HFF-Myc (cell line): ENCODE measurements at regions not wholly inside any gene's neighbourhood (a gene's known extent, or its start where the extent isn't known, plus 50 kb on each side); places are given as distances from the start of the nearest gene placed in this dataset.

ENCODE experiments used
- DNase-seq: peaks from one replicate; pipeline ENCODE4 v3.0.0-alpha.2; 2011; ENCODE audit warnings: low read depth; ENCODE audit errors: extremely low read depth
- H3K4me3 ChIP-seq: replicated peaks from 2 replicates; pipeline ENCODE4 v1.5.1; 2011; ENCODE audit warnings: low read depth, mild to moderate bottlenecking, control low read depth, low read length
- TF ChIP-seq, protein P1 (sequence below): IDR thresholded peaks from 2 replicates; pipeline ENCODE4 v1.5.1; 2012; ENCODE audit warnings: mild to moderate bottlenecking, low read depth, low read length, control low read depth; ENCODE audit errors: missing control alignments

DNA sequence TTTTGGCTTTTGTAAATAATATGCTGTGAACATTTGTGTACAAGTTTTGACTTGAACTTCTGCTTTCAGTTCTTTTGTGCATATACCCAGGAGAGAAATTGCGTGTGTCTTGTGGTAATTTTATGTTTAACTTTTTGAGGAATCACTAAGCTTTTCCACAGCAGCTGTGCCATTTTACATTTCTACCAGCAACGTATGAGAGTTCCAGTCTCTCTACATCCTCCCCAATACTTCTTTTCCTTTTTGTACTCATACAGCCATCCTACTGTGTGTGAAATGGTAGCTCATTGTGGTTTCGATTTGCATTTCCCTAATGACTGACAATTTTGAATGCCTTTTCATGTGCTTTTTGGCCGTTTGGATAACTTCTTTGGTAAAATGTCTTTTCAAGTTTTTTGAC, 66.3 kb upstream of the INHBA start:
- no peak overlapping the region for H3K4me3 ChIP-seq
- DNase-seq, result no peak
- TF ChIP-seq, protein P1, sequence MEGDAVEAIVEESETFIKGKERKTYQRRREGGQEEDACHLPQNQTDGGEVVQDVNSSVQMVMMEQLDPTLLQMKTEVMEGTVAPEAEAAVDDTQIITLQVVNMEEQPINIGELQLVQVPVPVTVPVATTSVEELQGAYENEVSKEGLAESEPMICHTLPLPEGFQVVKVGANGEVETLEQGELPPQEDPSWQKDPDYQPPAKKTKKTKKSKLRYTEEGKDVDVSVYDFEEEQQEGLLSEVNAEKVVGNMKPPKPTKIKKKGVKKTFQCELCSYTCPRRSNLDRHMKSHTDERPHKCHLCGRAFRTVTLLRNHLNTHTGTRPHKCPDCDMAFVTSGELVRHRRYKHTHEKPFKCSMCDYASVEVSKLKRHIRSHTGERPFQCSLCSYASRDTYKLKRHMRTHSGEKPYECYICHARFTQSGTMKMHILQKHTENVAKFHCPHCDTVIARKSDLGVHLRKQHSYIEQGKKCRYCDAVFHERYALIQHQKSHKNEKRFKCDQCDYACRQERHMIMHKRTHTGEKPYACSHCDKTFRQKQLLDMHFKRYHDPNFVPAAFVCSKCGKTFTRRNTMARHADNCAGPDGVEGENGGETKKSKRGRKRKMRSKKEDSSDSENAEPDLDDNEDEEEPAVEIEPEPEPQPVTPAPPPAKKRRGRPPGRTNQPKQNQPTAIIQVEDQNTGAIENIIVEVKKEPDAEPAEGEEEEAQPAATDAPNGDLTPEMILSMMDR, result no peak

DNA sequence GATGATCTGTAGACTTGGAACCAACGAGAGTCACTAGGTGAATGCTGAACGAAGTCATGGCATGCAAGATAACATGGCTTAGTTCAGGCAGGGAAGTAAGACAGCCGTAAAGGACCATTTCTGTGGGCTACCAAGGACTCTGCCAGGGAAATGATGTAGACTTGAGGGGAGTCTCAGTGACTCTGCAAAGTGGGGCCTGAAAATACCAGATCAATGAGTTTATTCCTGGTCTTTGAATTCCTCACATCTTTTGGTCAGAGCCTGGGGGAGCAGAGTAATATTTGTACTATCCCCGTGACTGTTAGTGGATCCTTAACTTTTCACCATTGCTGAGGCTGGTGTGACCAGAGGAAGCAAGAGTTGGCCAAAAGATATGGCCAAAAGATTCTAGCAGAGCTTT, 60.7 kb upstream of the INHBA start:
- no peak for DNase-seq
- TF ChIP-seq, protein P1, result no peak
- H3K4me3 ChIP-seq, result no peak overlapping the region

DNA sequence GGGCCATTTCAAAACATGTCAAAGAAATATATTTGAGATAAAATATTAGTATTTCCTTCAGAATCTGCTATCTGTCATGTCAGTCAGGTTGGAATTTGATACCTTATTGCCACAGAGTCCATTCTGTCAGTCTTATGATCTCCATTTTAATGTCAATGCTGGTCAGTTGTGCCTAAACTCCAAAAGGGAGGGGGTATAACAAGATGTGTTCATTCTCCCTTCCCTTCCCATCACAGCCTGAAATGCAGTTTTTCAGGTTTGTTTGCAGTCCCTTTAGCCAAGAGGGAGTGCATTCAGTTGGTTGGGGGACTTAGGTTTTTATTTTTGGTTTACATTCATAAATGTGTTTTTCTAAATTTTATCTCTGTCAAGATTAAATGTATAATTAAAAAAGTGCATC, 59.8 kb upstream of the INHBA start:
- H3K4me3 ChIP-seq, result no peak overlapping the region
- TF ChIP-seq, protein P1, result no peak
- DNase-seq, result no peak

DNA sequence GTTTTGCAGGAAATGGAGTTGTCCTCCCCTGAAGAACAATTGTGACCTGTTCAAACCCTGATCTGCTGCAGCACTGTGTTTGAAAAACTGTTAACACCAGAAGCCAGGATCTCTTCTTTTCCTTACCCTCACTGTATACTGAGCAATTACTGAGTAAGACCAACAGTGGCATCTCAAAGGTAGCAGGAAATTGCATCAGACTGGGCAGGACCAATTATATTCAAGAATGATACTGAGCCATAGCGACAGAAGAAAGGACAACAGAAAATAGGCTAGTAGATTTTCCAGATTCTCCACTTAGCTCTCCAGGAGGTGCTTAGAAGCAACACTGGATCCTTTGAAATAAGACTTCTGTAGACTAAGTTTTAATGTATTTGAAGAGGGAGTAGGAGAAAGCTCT, 57.4 kb upstream of the INHBA start:
- no peak for DNase-seq
- TF ChIP-seq, protein P1, result no peak
- H3K4me3 ChIP-seq, result no peak overlapping the region

DNA sequence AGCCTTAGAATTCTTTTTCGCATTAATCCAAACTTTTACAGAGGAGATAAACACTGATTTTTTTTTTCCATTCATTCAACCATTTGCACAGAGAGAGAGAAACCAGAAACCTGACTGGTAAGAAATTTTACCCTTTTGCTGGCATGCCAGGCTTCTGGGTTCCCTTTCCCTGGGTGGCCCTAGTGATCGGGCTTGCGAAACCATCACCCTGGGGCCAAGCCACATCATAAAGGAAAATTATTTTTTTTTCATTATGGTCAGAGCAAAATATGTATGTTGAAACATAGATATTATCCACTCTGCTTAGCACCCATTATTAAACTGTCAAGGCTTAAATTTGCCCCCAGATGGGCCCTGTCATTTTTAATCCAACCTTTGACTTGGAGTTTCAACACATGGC, 55.4 kb upstream of the INHBA start:
- TF ChIP-seq, protein P1, result no peak
- DNase-seq, result no peak
- no peak overlapping the region for H3K4me3 ChIP-seq

DNA sequence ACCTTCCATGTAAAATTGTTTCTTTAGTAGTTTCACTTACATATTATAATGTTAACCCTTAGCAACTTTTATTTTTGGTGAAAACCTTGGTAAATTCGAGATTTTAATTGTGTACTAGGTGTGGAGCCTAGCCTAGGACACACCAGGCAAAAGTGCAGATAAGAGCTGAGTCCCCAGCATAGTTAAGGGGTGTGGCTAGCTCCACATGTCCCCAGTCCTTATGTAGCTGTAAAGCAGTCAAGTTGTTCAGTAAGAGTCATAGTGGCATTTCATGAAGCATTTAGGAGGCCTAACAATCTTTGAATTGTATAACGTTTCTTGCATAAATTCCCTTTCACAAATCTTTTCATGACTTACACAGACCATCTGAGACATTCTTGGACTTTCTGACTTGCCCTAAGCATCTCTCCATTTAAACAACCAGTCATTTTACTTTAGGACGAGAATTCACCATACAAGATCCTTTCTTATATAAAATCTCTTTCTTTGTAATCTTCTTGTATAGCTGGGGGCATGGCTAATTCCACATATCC, 53.8 kb upstream of the INHBA start:
- TF ChIP-seq, protein P1, result no peak
- no peak for DNase-seq

DNA sequence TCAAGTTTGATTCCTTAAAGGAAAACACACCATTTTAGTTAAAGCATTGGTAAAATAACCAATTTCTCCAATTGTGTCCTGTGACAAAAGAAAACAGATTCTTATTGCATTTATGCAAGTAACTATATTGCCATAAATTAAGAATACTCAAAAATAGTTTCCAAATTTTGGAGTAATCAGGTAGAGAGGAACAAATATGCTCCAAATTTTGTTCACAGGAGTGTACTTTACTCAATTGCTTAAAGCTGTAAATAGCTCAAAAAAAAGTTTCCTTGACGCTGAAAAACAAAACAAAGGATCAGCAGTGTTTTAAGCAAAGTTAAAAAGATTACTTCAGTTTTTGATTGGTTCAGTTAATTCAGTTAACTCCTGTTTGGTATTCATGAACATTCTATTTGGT, 52.2 kb upstream of the INHBA start:
- DNase-seq, result no peak
- TF ChIP-seq, protein P1, result no peak

More for the DNA sequence above, 53.8 kb upstream of the INHBA start:
- no peak overlapping the region for H3K4me3 ChIP-seq

More for the DNA sequence above, 52.2 kb upstream of the INHBA start:
- no peak overlapping the region for H3K4me3 ChIP-seq
